ENCODE measurements at regions not wholly inside any gene's neighbourhood (a gene's known extent, or its start where the extent isn't known, plus 50 kb on each side); places are given as distances from the start of the nearest gene placed in this dataset.

DNA sequence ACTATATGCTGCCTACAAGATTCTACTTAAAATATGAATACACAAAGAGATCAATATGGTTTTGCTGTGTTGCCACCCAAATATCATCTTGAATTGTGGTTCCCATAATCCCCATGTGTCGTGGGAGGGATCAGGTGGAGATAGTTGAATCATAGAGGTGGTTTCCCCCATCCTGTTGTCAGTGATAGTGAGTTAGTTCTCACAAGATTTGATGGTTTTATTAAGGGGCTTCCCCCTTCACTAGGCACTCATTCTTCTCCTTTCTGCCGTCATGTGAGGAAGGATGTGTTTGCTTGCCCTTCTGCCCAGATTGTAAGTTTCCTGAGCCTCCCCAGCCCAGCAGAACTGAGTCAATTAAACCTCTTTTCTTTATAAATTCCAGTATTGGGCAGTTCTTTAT is 654.4 kb upstream of the NR5A2 start:
- TF ChIP-seq POLR2A (IDR thresholded peaks at IDR 0.05; ENCODE audit: low read depth, low read length) (no peak), POLR2AphosphoS5 (IDR thresholded peaks at IDR 0.05; ENCODE audit: low read depth, low read length) (no peak), TAF1 (IDR thresholded peaks at IDR 0.05; ENCODE audit: low read depth, low read length) (no peak), PAX5 (IDR thresholded peaks at IDR 0.05; ENCODE audit: insufficient read depth, low read length, severe bottlenecking) (no peak), SPI1 (IDR thresholded peaks at IDR 0.05; ENCODE audit: low read depth, low read length) (no peak), POU2F2 (IDR thresholded peaks at IDR 0.05; ENCODE audit: low read depth, low read length) (no peak)
